ENCODE measurements at regions not wholly inside any gene's neighbourhood (a gene's known extent, or its start where the extent isn't known, plus 50 kb on each side); places are given as distances from the start of the nearest gene placed in this dataset.

DNA sequence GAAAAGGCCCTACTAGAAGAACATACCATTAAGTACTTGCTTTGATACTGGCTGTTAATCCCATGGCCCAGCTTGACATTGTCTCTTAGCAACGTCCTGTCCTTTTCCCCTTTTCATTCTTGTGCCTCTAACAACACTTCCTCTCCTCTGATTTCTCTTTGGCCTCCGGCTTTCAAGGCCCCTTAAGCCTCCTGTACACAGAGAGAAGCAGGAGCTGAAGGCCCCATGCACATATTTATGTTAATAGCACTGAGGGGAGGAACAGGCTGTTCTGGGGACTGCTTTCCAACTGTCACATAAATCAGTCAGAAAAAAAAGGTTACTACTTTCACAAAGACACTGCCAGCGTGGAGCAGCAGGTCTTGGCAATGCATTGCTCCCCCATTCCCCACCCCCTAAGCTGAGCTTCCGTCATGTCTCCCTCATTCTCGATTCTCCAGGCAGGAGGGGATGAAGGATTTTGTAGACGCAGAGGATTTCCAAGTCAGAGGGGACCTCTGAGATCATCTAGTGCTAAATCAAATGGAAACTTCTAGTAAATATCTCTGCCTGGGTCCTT lies 257.4 kb upstream of the ADAMTS9 start:
- TF ChIP-seq EZH2 (IDR thresholded peaks at IDR 0.05) = no peak
- TF ChIP-seq POLR2AphosphoS5 (IDR thresholded peaks at IDR 0.05; ENCODE audit: borderline replicate concordance, low read depth, low read length) = no peak
- no peak for TF ChIP-seq FOXP2 (optimal IDR thresholded peaks at IDR 0.05; ENCODE audit: control extremely low read depth, extremely low read length, insufficient read depth)

All from SK-N-MC (cell line).